Stimulated activated CD4-positive, alpha-beta T cell treated with anti-CD3 and anti-CD28 coated beads, Interleukin-4, amount 100 ng/mL, for 48 hours (primary cell): ENCODE measurements at regions not wholly inside any gene's neighbourhood (a gene's known extent, or its start where the extent isn't known, plus 50 kb on each side); places are given as distances from the start of the nearest gene placed in this dataset.

Experiments used
- DNase-seq, 2 donors: peaks; one replicate each; pipeline ENCODE4 v3.0.0-alpha.2; 2020; ENCODE audit warnings: low read depth in 2 of 2

GRCh38 chr2:12968399-12968798 lies 251.7 kb downstream of the TRIB2 start:
- no peak for DNase-seq

DNA sequence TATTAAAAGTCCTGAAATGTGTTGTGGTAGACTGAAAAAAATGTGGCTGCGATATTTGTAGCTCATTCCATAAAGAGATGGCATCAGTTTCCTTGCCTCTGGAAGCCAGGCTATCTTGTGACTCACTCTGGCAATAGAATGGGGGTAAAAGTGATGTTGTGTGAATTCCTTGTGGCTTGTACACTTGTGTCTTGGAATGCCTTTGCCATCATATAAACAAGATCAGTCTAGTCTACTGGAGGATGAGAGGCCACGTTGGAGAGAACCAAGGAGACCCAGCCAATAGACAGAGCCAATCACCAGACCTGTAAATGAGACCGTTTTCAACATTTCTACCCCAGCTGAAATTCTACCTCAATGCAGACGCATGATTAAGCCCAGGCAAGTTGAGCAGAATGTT lies 254.1 kb downstream of the TRIB2 start:
- no peak for DNase-seq

DNA sequence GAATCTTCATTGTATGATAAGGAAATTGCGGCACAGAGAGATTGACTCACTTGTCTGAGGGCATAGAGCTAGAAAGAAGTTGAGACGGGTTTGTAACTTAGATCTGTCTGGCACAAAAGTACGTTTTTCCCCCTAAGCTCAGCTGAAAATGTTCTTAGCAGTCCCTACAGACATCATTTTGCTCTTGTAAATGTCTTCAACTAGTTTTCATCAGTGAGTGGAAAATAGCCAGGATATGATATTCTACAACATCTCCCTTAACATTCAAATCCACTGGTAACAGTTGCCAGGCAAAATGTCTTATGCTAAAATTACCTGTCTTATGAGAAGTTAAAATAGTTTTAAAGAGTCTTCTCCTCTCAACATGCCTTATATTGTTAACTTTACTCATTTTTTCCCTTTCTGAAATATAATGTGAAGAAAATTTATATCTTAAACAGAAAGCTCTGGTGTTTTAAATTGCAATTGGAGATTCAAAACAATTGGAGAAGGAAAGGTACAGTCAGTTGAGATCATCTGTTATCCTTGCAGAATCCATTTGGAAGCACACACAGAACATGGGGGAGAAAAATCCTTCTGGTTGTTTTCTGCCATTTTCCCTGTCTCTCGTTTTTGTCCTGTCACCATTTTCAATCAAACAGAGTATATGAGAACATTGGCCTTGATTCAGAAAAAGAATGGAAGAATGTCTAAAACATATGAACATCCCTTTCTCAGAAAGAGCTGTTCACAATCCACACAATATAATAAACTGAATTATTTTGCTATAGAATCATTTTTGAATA lies 255.0 kb downstream of the TRIB2 start:
- DNase-seq: no peak

DNA sequence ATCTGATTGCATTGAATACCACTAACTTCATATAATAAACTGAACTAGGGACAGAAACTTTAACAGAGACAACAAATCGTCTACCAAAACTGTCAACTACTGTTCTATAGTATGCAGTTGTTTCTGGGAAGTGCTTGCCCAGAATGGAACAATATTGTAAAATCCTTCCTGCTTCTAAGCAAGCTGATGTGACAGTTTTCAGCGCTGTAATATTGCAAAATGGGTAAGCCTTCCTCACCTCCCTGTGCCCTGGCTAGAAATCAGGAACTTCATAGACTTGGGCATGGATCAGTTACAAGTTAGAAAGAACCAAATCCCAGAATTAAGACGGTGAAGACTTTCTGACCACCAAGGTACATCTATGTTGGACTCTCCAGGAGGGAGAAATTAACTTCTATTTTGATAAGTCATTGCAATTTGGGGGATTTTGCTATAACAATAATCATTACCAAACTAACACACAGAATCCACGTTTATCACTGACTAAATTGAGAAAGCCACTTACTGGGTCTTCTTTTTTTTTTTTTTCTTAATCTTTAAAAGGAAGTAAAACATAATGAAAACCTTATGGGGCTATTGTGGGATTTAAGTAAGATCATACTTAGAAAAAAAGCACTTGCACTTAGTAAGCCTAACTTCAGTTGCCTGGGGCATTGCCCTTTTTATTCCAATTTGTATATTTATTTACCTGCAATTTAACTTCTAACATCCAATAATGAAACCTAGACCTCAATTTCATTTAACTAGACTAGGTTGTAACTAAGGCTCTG lies 261.5 kb downstream of the TRIB2 start:
- no peak for DNase-seq

- DNase-seq: no peak
Observed at GRCh38 chr2:12979066-12979465, 262.3 kb downstream of the TRIB2 start.

DNA sequence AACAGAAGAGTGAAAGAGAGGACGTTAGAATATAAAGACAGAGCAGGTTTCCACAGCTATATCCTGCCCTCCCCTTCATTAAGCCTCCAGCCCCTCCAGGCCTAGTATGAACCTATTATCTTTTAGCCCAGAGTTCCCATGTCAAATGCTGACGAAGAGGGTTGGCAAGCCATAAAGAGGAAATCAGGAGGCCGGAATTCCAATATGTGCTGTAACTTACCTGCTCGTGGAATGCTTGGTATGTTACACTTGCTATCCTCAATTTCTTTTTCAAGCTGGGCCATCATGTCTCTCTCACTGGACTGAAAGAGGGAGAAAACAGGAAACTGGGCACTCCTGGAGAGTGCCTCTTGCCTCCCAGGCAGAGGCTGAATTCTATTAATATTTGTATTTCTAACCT lies 264.1 kb downstream of the TRIB2 start:
- DNase-seq: no peak

DNA sequence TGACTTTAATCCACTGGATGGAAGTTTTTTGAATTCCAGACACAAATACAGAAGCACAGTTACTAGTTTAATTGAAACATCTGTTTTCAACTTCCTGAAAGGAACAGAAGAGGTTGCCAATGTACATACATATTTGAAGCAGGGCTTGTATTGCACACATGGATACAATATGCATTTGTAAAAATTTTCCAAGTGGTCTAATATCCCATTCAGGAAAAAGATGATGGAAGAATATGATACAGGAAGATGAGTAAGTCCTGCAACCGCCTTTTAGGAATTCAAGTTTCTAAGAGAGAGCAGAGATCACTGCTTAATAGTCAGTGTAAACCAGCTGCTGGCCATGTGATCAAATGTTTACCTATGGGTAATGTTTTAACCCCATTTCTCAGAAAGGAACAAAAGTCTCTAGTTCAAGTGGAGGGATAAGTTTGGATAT lies 265.4 kb downstream of the TRIB2 start:
- DNase-seq: no peak

DNA sequence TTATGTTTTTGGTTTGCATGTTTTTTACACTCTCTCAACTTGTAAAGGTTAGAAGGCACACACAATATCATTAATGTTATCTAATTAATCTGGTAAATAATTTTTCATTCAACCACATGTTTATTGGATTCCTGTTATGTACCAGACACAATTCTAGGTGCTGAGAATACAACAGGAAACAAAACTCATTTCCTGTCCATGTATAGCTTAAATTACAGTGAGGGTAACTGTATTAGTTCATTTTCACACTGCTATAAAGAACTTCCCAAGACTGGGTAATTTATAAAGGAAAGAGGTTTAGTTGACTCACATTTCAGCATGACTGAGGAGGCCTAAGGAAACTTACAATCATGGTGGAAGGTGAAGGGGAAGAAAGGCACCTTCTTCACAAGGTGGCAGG lies 270.5 kb downstream of the TRIB2 start:
- DNase-seq: no peak

- DNase-seq: no peak
Observed at GRCh38 chr2:12988279-12988678, 271.5 kb downstream of the TRIB2 start.

- no peak for DNase-seq
Observed at GRCh38 chr2:12990523-12990922, 273.8 kb downstream of the TRIB2 start.

GRCh38 chr2:12998685-12999084 lies 281.9 kb downstream of the TRIB2 start:
- DNase-seq: no peak

DNA sequence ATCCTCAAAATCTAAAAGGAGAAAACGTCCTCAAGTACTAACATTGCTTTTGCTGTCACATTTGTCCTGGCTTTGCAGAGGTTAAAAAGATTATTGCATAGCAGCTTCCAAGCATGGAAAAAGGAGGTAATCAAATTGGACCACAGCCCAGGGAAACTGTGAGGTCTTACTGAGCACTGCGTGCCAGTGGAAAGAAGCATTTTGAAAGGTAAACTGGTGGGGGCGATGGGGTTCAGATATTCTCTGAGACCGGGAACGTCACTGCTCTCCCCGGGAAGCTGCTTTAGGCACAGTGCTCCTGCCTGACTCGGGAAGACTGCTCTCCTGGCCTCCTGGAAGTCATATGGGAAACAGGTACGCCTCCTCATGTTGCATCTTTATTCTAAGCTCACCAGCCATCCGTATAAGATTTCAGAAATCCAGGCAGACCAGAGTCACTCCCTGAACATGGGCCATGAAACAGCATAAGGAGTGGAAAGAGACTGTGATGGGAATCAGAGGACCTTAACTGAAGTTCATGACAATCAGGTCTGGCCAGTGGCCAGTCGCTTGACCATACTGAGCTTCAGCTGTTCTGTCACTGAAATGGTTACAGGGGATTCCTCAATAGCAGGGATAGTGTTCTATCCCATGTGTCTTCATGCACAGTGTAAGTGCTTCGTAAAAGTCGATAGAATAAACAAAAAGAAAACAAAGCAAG lies 284.1 kb downstream of the TRIB2 start:
- no peak for DNase-seq

DNA sequence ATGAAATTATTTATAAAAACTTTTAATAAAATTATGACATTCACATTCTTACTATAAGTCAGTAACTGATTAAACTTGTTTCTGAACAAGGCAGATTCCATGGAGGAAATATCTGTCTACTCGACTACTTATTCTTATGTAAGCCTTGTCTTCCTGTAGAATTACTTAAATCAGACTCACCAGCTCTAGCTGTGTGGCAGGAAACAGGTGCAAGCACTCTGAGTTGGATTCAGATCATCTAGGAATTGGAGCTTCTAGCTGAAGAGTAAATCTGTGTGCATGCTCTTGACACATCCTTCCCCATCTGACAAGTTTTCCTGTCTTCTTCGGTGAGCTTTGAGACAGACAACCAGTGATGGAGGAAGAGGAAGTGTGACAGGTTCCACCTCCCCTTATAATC lies 284.7 kb downstream of the TRIB2 start:
- no peak for DNase-seq

DNA sequence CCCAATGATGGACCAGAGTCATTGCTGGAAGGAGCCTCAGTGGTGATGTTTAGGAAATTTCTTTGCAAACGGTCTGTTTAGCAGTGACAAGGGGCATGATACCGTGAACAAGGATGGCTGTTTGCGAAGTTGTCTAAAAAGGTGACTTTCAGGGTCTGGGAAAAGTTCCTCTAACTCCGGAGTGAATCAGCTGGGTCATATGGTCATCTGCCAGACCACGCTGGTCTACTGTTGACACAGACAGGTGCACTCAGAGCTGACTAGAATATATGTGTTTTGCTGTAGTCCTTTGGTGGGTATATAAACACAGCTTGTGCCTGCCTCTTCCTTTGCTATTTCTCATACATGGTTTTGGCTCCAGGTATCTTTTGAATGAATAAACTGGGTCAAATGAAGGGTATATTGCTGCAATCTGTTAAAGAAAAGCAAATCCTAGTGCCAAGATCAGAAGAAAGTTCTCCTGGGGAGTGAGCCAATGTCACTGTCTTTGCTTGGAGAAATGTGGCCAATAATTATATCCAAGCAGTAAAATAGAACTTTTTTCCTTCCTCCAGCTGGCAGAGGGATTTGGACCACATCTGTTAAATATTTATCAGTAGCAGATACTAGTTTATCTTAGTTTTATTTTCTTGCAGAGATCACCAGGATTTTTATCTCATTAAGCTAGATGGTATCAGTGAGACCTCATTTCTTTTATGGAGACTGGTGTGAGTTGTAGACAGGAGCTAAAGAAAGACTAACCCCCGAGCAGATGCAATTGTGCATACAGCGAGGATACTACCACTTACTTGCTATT lies 286.0 kb downstream of the TRIB2 start:
- no peak for DNase-seq

DNA sequence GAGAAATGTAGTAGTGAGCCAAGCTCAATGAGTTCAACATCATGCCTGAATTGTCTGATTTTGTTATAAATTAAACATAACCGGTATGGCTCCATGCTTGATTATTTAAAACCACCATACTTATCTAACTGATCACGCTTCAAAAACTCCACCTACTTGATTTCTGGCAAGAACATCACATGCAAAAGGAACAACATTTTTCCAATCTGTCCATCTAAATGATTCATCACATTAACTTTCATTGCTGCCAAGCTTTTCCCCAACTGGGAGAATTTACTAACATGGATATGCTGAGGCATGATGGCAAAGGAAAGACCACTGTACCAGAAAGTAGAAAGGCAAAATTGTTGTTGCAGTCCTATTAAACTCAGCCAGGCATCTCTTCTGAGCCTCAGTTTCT lies 286.8 kb downstream of the TRIB2 start:
- no peak for DNase-seq

DNA sequence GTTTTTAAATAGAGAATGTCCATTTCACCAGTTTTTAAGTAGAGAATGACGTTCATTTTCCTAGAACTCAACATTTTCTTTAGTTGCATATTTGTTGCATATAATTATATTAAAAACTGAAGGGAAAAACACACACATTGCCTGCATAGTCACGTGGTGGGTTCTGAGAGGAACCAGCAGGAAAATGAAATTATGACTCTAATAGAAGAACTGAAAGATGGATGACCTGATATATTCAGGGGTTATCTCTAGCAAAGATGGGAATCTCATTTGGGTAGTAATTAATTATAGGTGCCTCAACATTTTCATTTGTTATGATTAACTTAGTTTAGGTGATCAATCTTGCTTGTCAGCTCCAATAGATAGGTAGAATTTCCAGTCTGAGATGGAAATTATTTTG lies 288.3 kb downstream of the TRIB2 start:
- DNase-seq: no peak

DNA sequence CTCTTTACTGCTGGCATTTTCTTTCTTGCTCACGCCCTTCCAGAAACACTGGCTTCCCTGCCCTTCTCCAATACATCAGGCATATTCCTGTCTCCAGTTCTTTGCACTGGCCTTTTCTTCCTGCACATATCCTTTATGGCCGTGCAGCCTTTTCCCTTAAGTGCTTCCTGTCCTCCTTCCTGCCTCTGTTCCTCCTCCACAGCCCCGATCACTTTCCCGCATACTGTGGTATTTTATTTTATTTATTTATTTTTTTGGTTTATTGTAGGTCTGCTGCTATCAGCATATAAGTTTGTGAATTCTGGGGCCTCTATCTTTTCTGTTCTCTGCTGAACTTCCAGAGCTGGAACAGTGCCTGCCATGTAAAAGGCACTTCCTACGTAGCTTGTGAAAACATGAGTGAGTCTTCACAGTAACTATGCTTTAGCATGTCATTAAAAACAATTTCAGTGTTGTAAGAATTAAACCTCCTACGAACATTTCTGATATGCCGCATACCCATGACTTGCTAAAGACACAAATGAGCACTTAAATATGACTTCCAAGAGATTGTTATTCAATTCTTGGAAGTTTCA lies 289.1 kb downstream of the TRIB2 start:
- DNase-seq: no peak

- DNase-seq: no peak
Observed at GRCh38 chr2:13006426-13006825, 289.7 kb downstream of the TRIB2 start.

DNA sequence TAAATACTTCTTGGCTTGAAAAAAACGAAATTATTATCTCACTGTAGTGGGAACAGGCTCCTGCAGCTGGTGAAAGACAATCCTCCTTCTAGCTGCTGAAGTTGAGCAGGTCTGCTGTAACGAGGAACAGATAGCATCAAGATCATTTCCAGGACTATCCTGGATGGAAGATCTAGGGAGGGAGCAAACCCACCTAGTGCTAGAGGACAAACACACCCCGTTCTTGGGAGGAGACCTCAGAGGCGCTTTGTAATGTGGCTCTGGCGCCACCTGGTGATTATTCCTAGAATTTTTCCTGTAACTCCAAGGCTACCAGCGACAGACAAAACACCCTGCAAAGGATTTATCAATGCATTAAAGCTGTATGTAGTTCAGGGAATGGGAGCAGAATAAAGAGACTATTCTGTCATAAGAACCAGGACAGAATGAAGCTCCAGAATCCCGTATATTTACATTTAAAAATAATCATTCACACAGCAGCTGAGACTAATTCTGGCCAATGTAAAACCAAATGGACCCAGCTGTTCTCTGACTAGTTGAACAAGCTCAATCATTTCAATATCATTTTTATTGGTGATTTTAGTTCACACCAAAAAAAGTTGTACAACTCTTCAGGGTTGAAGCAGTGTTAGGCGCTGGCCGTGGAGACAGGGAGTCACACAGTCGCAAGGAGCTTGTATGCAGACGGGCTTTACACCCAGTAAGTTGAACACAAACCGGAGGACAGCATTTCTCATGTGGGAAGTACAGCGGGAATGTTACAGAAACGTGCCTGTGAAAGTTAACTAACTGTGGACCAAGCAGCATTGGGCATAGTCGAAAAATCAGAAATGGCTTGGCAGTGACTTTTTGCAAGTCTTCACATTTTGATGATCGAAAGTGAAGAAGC lies 290.3 kb downstream of the TRIB2 start:
- DNase-seq: peak; percentile 30 to 38

DNA sequence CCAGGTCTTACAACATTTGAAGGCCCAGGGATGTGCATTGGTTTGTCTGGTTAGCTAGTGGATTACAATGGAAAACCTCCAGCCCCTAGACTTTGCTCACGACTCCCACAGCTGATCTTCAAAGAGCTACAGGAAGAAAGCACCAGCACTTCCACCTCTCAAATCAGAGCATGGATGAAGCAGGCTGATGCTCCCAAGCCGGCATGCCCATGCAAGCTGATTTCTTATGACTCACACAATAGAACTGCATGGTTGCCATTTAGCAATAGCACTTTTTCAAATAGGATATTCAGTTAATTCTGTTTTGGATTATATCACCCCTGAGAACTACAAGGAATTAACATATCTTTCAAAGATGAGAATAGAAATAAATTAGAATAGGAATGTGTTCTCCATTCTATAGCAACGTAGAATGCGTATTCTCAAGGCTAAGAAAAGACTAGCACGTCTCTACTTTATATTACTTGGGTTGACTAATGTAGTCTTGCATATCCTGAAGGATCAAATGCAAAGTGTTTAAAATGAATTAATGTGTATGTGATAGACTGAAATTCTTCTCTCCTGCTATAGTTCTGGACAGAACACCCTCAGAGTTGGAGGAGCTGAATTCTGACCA lies 292.4 kb downstream of the TRIB2 start:
- no peak for DNase-seq
